Neural crest cell (in vitro differentiated cells): ENCODE measurements at regions not wholly inside any gene's neighbourhood (a gene's known extent, or its start where the extent isn't known, plus 50 kb on each side); places are given as distances from the start of the nearest gene placed in this dataset.

Source experiments
- DNase-seq: peaks from one replicate; pipeline ENCODE4 v3.0.0; 2021; ENCODE audit warnings: low read depth, mixed read lengths, low spot score
- H3K27ac Mint-ChIP-seq: one replicate; pipeline ENCODE4 v1.8.0; 2021; ENCODE audit warnings: mild to moderate bottlenecking, mixed read lengths; ENCODE audit not compliant: unreplicated experiment
- H3K27me3 Mint-ChIP-seq: 2 replicates; pipeline ENCODE4 v1.8.0; 2021; ENCODE audit warnings: low read depth, mild to moderate bottlenecking, mixed read lengths
- H3K36me3 Mint-ChIP-seq: 2 replicates; pipeline ENCODE4 v1.8.0; 2021; ENCODE audit warnings: low read depth, mild to moderate bottlenecking, mixed read lengths
- H3K4me1 Mint-ChIP-seq: 2 replicates; pipeline ENCODE4 v1.8.0; 2021; ENCODE audit warnings: mixed read lengths
- H3K4me3 Mint-ChIP-seq: one replicate; pipeline ENCODE4 v1.8.0; 2021; ENCODE audit warnings: mild to moderate bottlenecking, mixed read lengths
- H3K9me3 Mint-ChIP-seq: 2 replicates; pipeline ENCODE4 v1.8.0; 2021; ENCODE audit warnings: mixed read lengths
- CTCF ChIP-seq: fragments of 200-600 bp; sonication (generic); conservative IDR thresholded peaks from 2 replicates; pipeline ENCODE4 v1.5.0; 2021; ENCODE audit warnings: antibody characterized with exemption, mild to moderate bottlenecking

GRCh38 chrX:20663336-20663735, 396.6 kb upstream of the RPS6KA3 start:
- no peak overlapping the region for H3K27ac Mint-ChIP-seq
- no peak for DNase-seq
- H3K9me3 Mint-ChIP-seq: no peaks in the 10 kb centered on the region
- H3K36me3 Mint-ChIP-seq: no peaks in the 10 kb centered on the region
- TF ChIP-seq CTCF: no peak
- H3K4me3 Mint-ChIP-seq: no peak overlapping the region
- no peaks in the 10 kb centered on the region for H3K27me3 Mint-ChIP-seq
- peaks cover 36% of the 10 kb centered on the region for H3K4me1 Mint-ChIP-seq

- Mint-ChIP-seq H3K27me3 (no peaks in the 10 kb centered on the region), H3K36me3 (no peaks in the 10 kb centered on the region), H3K27ac (no peak overlapping the region), H3K4me3 (no peak overlapping the region), H3K9me3 (peaks cover 6% of the 10 kb centered on the region), H3K4me1 (no peaks in the 10 kb centered on the region)
- TF ChIP-seq CTCF: no peak
- DNase-seq: no peak
These were observed 390.0 kb upstream of the RPS6KA3 start for GRCh38 chrX:20656721-20657120.

GRCh38 chrX:20654596-20655106, 387.9 kb upstream of the RPS6KA3 start:
- Mint-ChIP-seq H3K9me3 (peaks cover 6% of the 10 kb centered on the region), H3K4me1 (no peaks in the 10 kb centered on the region), H3K27ac (no peak overlapping the region), H3K36me3 (no peaks in the 10 kb centered on the region), H3K27me3 (no peaks in the 10 kb centered on the region), H3K4me3 (no peak overlapping the region)
- no peak for DNase-seq
- TF ChIP-seq CTCF: no peak

GRCh38 chrX:20653070-20653469, 386.4 kb upstream of the RPS6KA3 start:
- Mint-ChIP-seq H3K27ac (no peak overlapping the region), H3K4me3 (no peak overlapping the region), H3K36me3 (no peaks in the 10 kb centered on the region), H3K27me3 (no peaks in the 10 kb centered on the region), H3K9me3 (peaks cover 6% of the 10 kb centered on the region), H3K4me1 (no peaks in the 10 kb centered on the region)
- TF ChIP-seq CTCF: no peak
- DNase-seq: no peak

- Mint-ChIP-seq H3K36me3 (peaks cover 3% of the 10 kb centered on the region), H3K4me3 (no peak overlapping the region), H3K9me3 (peaks cover 8% of the 10 kb centered on the region), H3K4me1 (no peaks in the 10 kb centered on the region), H3K27ac (no peak overlapping the region), H3K27me3 (no peaks in the 10 kb centered on the region)
- no peak for DNase-seq
- no peak for TF ChIP-seq CTCF
These were observed 375.2 kb upstream of the RPS6KA3 start for GRCh38 chrX:20641954-20642353.

- TF ChIP-seq CTCF: no peak
These were observed 372.4 kb upstream of the RPS6KA3 start for GRCh38 chrX:20639115-20639514.

More at GRCh38 chrX:20639115-20639514, 372.4 kb upstream of the RPS6KA3 start:
- Mint-ChIP-seq H3K27ac (no peak overlapping the region), H3K4me3 (no peak overlapping the region), H3K9me3 (peaks cover 4% of the 10 kb centered on the region), H3K4me1 (no peaks in the 10 kb centered on the region), H3K36me3 (no peaks in the 10 kb centered on the region), H3K27me3 (no peaks in the 10 kb centered on the region)
- no peak for DNase-seq
